HAP-1 (cell line): ENCODE measurements at regions not wholly inside any gene's neighbourhood (a gene's known extent, or its start where the extent isn't known, plus 50 kb on each side); places are given as distances from the start of the nearest gene placed in this dataset.

Experiments used
- DNase-seq, 2 experiments: peaks; one replicate each; pipeline ENCODE4 v3.0.0-alpha.2; 2016 to 2020; ENCODE audit warnings: low spot score in 2 of 2
- H3K27me3 ChIP-seq: fragments of 250-450 bp; sonication (Bioruptor Pico); 2 replicates; pipeline ENCODE4 v1.5.1; 2020; ENCODE audit warnings: low read depth, mild to moderate bottlenecking, moderate library complexity
- H3K36me3 ChIP-seq: fragments of 250-450 bp; sonication (Bioruptor Pico); replicated peaks from 2 replicates; pipeline ENCODE4 v1.5.1; 2020; ENCODE audit warnings: mild to moderate bottlenecking
- H3K4me1 ChIP-seq: fragments of 250-450 bp; sonication (Bioruptor Pico); 2 replicates; pipeline ENCODE4 v1.5.1; 2020; ENCODE audit warnings: mild to moderate bottlenecking
- H3K4me3 ChIP-seq: fragments of 250-450 bp; sonication (Bioruptor Pico); 2 replicates; pipeline ENCODE4 v1.5.1; 2020; ENCODE audit warnings: mild to moderate bottlenecking, moderate library complexity
- H3K9me3 ChIP-seq: fragments of 250-450 bp; sonication (Bioruptor Pico); 2 replicates; pipeline ENCODE4 v1.5.1; 2020; ENCODE audit warnings: mild to moderate bottlenecking, moderate library complexity
- in situ Hi-C: fragments of 300-500 bp; cut with MboI; formaldehyde crosslinking; loops from 3 replicates; pipeline ENCODE4 v1.14.3; 2020; ENCODE audit warnings: low sequenced_read_pairs, inconsistent platforms, mixed read lengths

DNA sequence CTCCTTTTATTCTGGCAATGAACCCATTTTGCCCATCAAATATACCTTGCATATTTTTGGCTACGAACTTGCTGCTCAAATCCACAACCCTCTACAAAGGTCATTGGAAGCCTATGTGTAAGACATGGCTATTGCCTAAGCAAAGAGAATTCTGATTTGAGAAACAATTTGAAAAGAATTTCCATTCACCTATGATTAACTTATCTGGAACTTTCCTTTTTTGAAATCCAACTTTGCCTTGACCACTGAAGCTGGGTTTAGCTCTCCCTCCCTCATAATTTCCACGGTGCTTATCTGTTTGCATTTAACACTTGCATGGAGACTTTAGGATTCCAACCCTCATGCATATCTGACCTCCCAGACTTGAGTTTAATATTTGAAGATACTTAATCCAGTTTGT, 1514.7 kb upstream of the SLC10A2 start:
- no peak for DNase-seq
- no peaks in the 10 kb centered on the region for H3K4me1 ChIP-seq
- in situ Hi-C loops: no loop called here
- no peaks in the 10 kb centered on the region for H3K27me3 ChIP-seq
- no peaks in the 10 kb centered on the region for H3K9me3 ChIP-seq
- no peak overlapping the region for H3K4me3 ChIP-seq
- H3K36me3 ChIP-seq: no peaks in the 10 kb centered on the region

DNA sequence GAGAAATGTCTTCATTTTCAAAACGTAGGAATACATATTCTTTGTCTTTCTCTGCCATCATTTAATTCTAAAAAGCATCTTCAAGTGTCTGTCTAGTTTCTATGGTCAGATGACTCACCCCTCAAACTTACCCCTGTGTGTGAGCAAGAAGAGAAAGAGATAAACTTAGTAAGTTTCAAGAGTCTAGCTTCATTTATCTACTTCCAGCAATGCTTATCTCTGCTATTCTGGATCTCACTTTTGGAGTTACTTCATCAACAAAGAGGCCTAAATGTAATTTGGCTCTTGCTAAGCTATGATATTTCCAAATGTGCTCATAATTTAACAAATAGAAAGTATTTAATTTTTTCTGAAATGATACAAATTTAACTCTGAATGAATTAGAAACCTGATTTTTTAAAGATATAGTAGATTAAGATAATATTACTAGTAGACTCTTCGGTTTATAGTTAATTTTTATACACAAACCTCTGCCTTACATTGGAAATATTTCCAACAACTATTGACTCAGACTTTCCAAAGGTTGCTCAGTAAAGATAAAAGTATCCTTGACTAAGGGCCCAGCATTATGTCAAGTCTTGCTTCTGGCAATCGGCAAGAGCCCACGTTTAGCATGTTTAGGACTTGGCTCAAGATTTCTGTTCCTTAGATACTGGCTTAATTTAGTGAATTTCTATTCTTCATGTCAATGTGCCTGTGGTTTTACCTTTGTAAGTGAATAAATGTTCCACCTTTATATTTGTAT, 1511.0 kb upstream of the SLC10A2 start:
- in situ Hi-C loops: no loop called here
- DNase-seq: no peak
- Histone ChIP-seq H3K4me3 (no peak overlapping the region), H3K4me1 (no peaks in the 10 kb centered on the region), H3K9me3 (no peaks in the 10 kb centered on the region), H3K27me3 (no peaks in the 10 kb centered on the region), H3K36me3 (no peaks in the 10 kb centered on the region)

DNA sequence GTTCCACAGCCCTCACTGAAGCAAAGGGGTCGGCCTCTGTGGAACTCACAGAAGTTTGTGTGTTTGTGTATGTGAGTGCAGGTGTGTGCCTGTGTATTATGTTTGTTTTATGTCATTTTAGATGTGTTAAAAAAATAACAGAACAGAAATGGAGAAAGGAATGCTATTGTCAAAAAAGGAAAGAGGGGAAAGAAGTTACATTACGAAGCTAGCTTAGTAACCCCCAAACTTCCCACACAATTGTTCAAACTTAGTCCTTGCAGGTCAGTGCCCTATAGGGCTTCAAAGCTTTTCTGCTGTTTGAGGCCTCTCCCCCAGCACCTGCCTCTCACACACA, 1505.6 kb upstream of the SLC10A2 start:
- no peak overlapping the region for H3K4me3 ChIP-seq
- in situ Hi-C loops: no loop called here
- H3K4me1 ChIP-seq: no peaks in the 10 kb centered on the region
- no peak for DNase-seq
- H3K9me3 ChIP-seq: no peaks in the 10 kb centered on the region
- no peaks in the 10 kb centered on the region for H3K36me3 ChIP-seq
- no peaks in the 10 kb centered on the region for H3K27me3 ChIP-seq

DNA sequence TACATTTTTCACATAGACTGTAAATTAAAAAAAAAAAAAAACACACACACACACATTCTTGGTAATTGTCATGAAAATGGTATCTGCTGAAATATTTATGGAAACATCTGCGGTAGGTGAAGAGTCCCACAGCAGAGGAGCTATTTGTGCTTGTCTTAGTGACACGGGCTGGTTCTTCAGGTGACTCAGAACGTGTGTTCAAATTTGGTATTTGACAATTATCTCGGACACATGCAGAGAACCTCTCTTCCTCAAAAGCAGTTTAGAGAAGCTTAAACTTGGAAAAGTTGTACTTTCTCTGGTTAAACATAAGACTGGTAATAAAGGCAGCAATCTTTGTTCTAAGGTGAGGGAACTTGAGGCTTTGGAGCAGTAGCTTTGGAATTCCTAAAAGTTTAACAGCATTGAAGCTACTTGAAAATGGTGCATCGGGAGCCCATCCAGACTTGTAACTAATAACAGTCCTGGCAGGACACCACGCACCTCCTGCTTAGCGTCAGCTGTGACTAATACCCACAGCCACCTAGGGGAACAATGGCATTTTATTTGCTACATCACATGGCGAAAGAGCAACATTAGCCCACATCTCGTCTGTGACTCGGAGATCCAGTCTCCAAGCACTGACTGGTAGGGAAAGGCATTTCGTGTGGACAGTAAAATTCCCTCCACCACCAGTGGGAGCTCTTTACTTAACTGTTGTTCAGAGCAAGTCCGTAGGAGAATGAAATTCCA, 1505.1 kb upstream of the SLC10A2 start:
- Histone ChIP-seq H3K4me1 (no peaks in the 10 kb centered on the region), H3K4me3 (no peak overlapping the region), H3K27me3 (no peaks in the 10 kb centered on the region), H3K36me3 (no peaks in the 10 kb centered on the region), H3K9me3 (no peaks in the 10 kb centered on the region)
- DNase-seq: no peak
- in situ Hi-C loops: no loop called here

DNA sequence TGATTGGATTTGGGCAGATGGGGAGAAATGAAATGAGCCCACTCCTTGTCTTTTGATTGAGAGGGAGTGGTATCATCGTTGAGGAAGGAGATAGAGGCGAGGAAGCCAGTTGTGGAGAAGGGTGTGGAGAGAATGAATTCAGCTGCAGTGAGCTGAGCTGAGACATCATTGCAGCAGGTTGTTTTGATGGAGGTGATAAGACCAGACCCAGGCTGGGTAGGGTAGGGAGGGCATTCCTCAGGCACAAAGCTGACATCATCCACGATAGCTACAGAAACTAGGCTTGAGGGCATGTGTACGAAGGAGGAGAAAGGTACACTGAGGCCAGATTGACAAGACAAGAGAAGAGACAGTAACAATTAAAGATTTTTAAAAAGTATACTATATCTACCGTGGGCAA, 1500.9 kb upstream of the SLC10A2 start:
- no peaks in the 10 kb centered on the region for H3K9me3 ChIP-seq
- no peak for DNase-seq
- in situ Hi-C loops: no loop called here
- no peaks in the 10 kb centered on the region for H3K4me1 ChIP-seq
- no peaks in the 10 kb centered on the region for H3K27me3 ChIP-seq
- H3K4me3 ChIP-seq: no peak overlapping the region
- H3K36me3 ChIP-seq: no peaks in the 10 kb centered on the region

DNA sequence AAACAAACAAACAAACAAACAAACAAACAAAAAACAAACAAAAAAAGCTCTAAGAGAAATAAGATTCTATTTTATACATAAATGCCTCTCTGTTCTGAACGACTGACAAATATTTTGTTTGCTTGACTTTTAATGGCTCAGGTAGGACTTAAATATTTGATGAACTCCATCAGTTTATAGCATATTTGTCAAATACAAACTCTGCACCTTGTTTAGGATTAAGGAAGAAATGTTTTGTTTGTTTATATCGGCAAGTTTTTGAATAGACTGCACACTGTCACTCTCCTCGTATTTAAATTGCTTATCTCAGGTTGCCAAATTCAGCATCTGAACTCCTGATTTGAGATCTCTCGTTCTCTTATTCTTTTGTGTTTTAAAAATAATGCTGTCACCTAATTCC, 1499.7 kb upstream of the SLC10A2 start:
- no peaks in the 10 kb centered on the region for H3K36me3 ChIP-seq
- no peak for DNase-seq
- H3K4me3 ChIP-seq: no peak overlapping the region
- H3K27me3 ChIP-seq: no peaks in the 10 kb centered on the region
- in situ Hi-C loops: no loop called here
- H3K9me3 ChIP-seq: no peaks in the 10 kb centered on the region
- H3K4me1 ChIP-seq: no peaks in the 10 kb centered on the region

DNA sequence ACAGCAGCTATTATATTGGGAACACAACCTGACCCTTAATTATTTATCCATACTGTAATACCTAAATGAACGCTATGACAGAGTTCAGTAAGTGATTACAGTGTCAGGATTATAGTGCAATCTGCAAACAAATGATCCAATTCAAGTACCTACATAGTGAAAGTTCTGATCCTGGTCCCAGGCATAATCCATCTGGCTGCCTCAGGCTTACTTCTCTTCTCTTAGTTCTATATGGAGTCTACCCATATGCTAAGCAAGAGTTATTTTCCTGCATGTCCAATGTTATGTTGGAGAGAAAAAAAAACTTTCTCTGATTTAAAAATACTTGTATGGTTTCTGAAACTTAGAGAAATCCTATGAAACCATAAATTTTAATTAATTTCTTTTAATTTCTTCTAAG, 1487.7 kb upstream of the SLC10A2 start:
- Histone ChIP-seq H3K9me3 (no peaks in the 10 kb centered on the region), H3K27me3 (no peaks in the 10 kb centered on the region), H3K36me3 (no peaks in the 10 kb centered on the region), H3K4me3 (no peak overlapping the region), H3K4me1 (no peaks in the 10 kb centered on the region)
- in situ Hi-C loops: no loop called here
- no peak for DNase-seq

DNA sequence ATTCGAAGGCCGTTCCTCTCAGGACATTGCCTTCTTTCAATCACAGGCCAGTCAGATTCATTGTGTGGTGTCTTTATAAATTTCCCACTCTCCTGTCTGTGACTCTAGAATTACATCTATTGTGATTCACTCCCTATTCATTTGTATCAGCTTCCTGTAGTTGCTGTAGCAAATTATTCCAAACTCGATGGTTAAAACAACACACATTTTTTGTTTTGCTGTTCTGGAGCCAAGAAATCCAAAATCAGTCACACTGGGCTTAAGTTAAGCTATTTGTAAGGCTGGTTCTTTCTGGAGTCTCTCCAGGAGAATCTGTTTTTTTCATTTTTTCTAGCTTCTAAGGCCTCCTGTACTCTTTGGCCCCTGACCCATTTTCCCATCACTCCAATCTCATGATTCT, 1487.0 kb upstream of the SLC10A2 start:
- Histone ChIP-seq H3K4me1 (no peaks in the 10 kb centered on the region), H3K27me3 (no peaks in the 10 kb centered on the region), H3K9me3 (no peaks in the 10 kb centered on the region), H3K36me3 (no peaks in the 10 kb centered on the region), H3K4me3 (no peak overlapping the region)
- in situ Hi-C loops: no loop called here
- DNase-seq: no peak

DNA sequence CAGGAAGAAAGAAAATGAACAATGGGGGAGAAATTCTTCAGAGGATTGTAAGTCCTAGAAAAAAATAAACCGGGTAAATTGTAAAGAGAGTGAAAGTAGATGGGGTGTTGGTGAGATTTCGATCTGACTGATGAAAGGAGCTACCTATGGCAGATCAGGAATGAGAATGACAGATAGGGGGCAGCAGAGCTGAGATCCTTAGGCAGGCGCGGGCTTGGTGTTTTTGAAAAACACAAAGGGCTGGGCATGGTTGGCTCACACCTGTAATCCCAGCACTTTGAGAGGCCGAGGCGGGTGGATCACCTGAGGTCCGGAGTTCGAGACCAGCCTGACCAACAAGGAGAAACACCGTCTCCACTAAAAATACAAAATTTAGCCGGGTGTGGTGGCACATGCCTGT, 1468.6 kb upstream of the SLC10A2 start:
- Histone ChIP-seq H3K9me3 (no peaks in the 10 kb centered on the region; the same call in 1 of the 2 replicates), H3K36me3 (no peaks in the 10 kb centered on the region), H3K4me1 (no peaks in the 10 kb centered on the region), H3K4me3 (no peak overlapping the region), H3K27me3 (no peaks in the 10 kb centered on the region)
- peak in 1 of 2 experiments; percentile 10 for DNase-seq
- in situ Hi-C loops: no loop called here

DNA sequence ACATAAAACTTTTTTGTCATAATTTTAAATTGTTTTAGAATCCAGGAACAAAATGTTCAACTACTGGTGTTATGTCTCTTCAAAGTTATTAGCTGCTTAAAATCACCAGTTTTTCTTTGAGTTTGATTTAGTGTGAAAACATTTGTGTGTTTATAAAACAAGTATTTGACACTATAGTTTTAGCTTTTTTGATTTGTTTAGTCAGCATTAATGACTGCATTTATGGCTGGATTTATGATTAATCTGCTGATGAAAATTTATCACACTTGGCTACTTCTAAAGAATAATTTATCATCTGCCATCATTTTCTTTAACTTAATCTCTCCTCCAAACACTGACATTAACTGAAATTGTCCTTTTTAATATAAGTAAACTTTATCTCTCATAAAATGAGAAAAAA, 1465.9 kb upstream of the SLC10A2 start:
- in situ Hi-C loops: no loop called here
- no peaks in the 10 kb centered on the region for H3K9me3 ChIP-seq

DNA sequence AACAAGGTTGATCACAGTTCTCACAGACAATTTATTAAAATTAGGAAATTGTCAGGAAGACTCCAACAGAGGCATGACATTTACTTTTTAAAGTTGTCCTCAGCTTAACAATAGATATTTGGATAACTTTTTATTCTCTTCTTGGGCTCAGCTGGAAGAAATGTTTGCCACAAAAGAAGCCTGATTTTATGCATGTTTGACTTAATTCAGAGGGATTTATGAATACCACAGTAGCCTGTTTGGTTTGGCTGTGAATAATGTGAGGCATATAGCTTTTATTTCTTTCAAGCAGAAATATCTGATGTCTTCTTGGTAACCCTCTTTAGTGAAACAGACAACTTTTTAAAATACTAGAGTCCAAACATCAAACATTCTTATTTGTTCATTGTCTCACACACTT, 1464.5 kb upstream of the SLC10A2 start:
- no peaks in the 10 kb centered on the region for H3K4me1 ChIP-seq
- H3K27me3 ChIP-seq: no peaks in the 10 kb centered on the region
- in situ Hi-C loops: no loop called here
- H3K4me3 ChIP-seq: no peak overlapping the region
- no peak for DNase-seq
- H3K36me3 ChIP-seq: no peaks in the 10 kb centered on the region
- no peaks in the 10 kb centered on the region for H3K9me3 ChIP-seq

More for the DNA sequence above, 1465.9 kb upstream of the SLC10A2 start:
- Histone ChIP-seq H3K4me1 (no peaks in the 10 kb centered on the region), H3K4me3 (no peak overlapping the region), H3K36me3 (no peaks in the 10 kb centered on the region), H3K27me3 (no peaks in the 10 kb centered on the region)
- DNase-seq: no peak

DNA sequence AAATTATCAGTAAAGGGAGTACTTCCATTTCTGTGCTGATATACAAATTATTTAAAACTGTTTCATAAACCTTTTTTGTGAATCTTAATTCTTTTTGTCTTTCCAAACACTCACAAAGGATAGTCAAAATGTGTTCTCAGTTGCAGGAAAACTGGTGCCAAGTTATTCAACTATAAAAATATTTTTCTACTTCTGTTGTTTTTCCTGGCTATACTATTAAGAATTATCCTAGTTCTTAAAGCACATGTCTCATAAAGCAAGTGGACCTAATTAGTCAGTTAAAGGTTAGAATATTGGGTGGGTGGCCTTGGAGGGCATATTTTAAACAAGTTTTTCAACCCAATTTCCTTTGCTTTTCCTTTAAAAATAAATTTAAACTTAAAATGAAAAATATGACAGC, 1460.3 kb upstream of the SLC10A2 start:
- no peak for DNase-seq
- no peaks in the 10 kb centered on the region for H3K36me3 ChIP-seq
- no peak overlapping the region for H3K4me3 ChIP-seq
- no peaks in the 10 kb centered on the region for H3K4me1 ChIP-seq
- in situ Hi-C loops: no loop called here
- no peaks in the 10 kb centered on the region; the same call in 1 of the 2 replicates for H3K9me3 ChIP-seq
- no peaks in the 10 kb centered on the region for H3K27me3 ChIP-seq

DNA sequence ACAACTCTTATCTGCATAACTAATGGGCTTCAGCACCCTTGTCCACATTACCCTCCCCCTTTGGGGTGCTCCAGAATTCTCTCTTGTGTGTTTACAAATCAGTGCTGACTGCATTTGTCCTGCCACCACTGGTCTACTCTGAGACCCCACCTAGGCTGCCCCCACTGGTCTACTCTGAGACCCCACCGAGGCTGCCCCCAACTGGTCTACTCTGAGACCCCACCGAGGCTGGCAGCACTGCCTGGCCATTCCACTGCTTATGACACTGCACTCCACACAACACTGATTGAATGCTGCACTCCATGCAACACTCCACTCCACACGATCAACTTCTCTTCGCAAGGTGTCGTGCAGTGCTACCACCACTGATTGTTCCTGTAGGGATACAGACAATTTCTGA, 1459.2 kb upstream of the SLC10A2 start:
- in situ Hi-C loops: no loop called here
- DNase-seq: no peak
- H3K9me3 ChIP-seq: no peaks in the 10 kb centered on the region; the same call in 1 of the 2 replicates
- H3K4me3 ChIP-seq: no peak overlapping the region
- H3K4me1 ChIP-seq: no peaks in the 10 kb centered on the region
- no peaks in the 10 kb centered on the region for H3K27me3 ChIP-seq
- no peaks in the 10 kb centered on the region for H3K36me3 ChIP-seq

DNA sequence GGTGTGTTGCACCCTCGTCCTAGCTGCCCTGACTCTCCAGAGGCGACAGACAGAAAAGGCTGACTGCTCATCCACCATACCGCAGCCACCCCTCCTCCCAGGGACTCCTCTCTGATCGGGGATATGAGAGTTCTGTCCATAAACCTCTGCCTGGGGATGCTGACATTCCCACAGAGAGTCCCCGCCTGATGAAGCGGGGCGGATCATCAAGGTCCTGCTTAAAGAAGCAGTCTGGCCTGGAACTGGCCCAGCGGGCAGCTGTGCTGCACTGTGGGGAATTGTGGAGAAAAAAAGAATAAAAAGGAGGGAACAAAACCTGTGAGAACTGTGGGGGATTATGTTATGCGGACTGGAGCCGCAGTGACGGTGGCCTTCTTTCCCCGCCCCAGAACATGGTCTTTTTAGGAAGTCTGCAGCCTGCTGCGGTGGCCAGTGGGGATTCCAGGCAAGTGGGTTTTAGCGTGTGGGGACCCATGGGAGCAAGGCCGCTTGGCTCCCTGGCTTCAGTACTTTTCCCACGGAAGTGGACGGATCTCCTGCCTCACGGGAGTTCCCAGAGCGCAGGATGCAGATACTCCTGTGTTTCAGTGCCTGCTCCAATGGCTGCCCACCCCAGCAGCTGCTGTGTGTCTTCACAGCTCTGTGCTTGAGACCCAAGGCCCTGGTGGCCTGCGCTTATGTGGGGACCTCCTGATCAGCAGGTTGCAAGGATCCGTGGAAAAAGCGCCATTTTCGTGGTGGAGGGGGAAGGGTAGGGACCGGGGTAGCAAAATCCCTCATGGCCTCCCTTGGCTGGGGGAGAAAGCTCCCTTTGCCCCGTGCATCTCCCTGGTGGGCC, 1456.2 kb upstream of the SLC10A2 start:
- Histone ChIP-seq H3K4me3 (no peak overlapping the region), H3K36me3 (no peaks in the 10 kb centered on the region), H3K9me3 (no peaks in the 10 kb centered on the region; the same call in 1 of the 2 replicates), H3K27me3 (no peaks in the 10 kb centered on the region), H3K4me1 (no peaks in the 10 kb centered on the region)
- in situ Hi-C loops: no loop called here
- no peak for DNase-seq
